H1 (cell line): ENCODE measurements at regions not wholly inside any gene's neighbourhood (a gene's known extent, or its start where the extent isn't known, plus 50 kb on each side); places are given as distances from the start of the nearest gene placed in this dataset.

ENCODE experiments used
- CTCF ChIA-PET: fragments of 300-600 bp; sonication (Branson Sonifier 250); formaldehyde crosslinking; loops from one replicate; lab custom pipeline; 2021; ENCODE audit not compliant: partially characterized antibody; lab: Charles Lee
- POLR2A ChIA-PET: fragments of 300-600 bp; sonication (Branson Sonifier 250); formaldehyde crosslinking; loops from one replicate; lab custom pipeline; 2021; ENCODE audit warnings: inconsistent platforms; ENCODE audit not compliant: partially characterized antibody; lab: Charles Lee
- DNase-seq, 2 experiments: peaks; one replicate each; pipeline versions ENCODE4 v3.0.0 to v3.0.0-alpha.2; 2010 to 2022; ENCODE audit warnings: low spot score in 2 of 2, low read depth in 1 of 2, mixed read lengths in 1 of 2
- FAIRE-seq: peaks from 2 replicates; lab custom pipeline; 2011; peaks lifted over from hg19 to GRCh38; lab: Jason Lieb, UNC
- H2AFZ ChIP-seq: 2 replicates; pipeline ENCODE4 v1.8.1; 2012; ENCODE audit warnings: low read length, inconsistent platforms
- H2AK5ac ChIP-seq: 2 replicates; pipeline ENCODE4 v1.6.1; 2013; ENCODE audit warnings: low read depth, low read length
- H2BK120ac ChIP-seq: replicated peaks from 2 replicates; pipeline ENCODE3; 2013; ENCODE audit warnings: low read depth, low read length, inconsistent platforms
- H2BK12ac ChIP-seq: 2 replicates; pipeline ENCODE4 v1.6.1; 2013; ENCODE audit warnings: low read depth, low read length
- H2BK15ac ChIP-seq: 2 replicates; pipeline ENCODE4 v1.6.1; 2013; ENCODE audit warnings: low read length
- H2BK20ac ChIP-seq: 2 replicates; pipeline ENCODE4 v1.6.1; 2013; ENCODE audit warnings: low read length
- H2BK5ac ChIP-seq: 2 replicates; pipeline ENCODE4 v1.6.1; 2013; ENCODE audit warnings: low read depth, low read length
- H3K14ac ChIP-seq: 2 replicates; pipeline ENCODE4 v1.6.1; 2013; ENCODE audit warnings: inconsistent platforms; ENCODE audit not compliant: insufficient read length
- H3K18ac ChIP-seq: 2 replicates; pipeline ENCODE4 v1.6.1; 2013; ENCODE audit warnings: low read length; ENCODE audit errors: extremely low read depth
- H3K23ac ChIP-seq: 2 replicates; pipeline ENCODE4 v1.6.1; 2013; ENCODE audit warnings: inconsistent platforms; ENCODE audit not compliant: insufficient read length
- H3K23me2 ChIP-seq: 2 replicates; pipeline ENCODE4 v1.6.1; 2013; ENCODE audit warnings: low read depth, low read length
- H3K27ac ChIP-seq: 2 replicates; pipeline ENCODE4 v1.6.1; 2011; ENCODE audit warnings: low read depth, low read length, inconsistent platforms
- H3K27me3 ChIP-seq, 4 experiments: replicated peaks in 1 of 4; 1 replicate in 1 of 4; 2 replicates in 3 of 4; pipeline versions ENCODE4 v1.6.1 to v1.8.1; 2011 to 2013; ENCODE audit warnings: low read length in 3 of 4, mild to moderate bottlenecking in 3 of 4, inconsistent platforms in 2 of 4, mixed read lengths in 2 of 4, moderate library complexity in 1 of 4; ENCODE audit not compliant: control insufficient read depth in 3 of 4, insufficient read depth in 3 of 4; ENCODE audit errors: extremely low read depth in 1 of 4
- H3K36me3 ChIP-seq, 4 experiments: 2 replicates each; pipeline versions ENCODE4 v1.6.1 to v1.8.1; 2011 to 2013; ENCODE audit warnings: mild to moderate bottlenecking in 4 of 4, low read length in 3 of 4, moderate library complexity in 2 of 4, control low read depth in 1 of 4, inconsistent platforms in 1 of 4; ENCODE audit not compliant: insufficient read depth in 4 of 4, control insufficient read depth in 2 of 4
- H3K4ac ChIP-seq: replicated peaks from 2 replicates; pipeline ENCODE3; 2013; ENCODE audit warnings: low read length, low read depth, mixed read lengths, inconsistent platforms; ENCODE audit not compliant: insufficient read length
- H3K4me1 ChIP-seq, 4 experiments: replicated peaks in 1 of 4; 1 replicate in 1 of 4; 2 replicates in 3 of 4; pipeline versions ENCODE4 v1.6.1 to v1.8.1; 2011 to 2013; ENCODE audit warnings: low read length in 3 of 4, inconsistent platforms in 2 of 4, mixed read lengths in 1 of 4; ENCODE audit not compliant: insufficient read depth in 4 of 4, control insufficient read depth in 3 of 4
- H3K4me2 ChIP-seq, 2 experiments: 2 replicates each; pipeline versions ENCODE4 v1.6.1 to v1.8.1; 2011 to 2013; ENCODE audit warnings: low read depth in 2 of 2, low read length in 2 of 2, control low read depth in 1 of 2, inconsistent platforms in 1 of 2, mild to moderate bottlenecking in 1 of 2; ENCODE audit not compliant: insufficient read depth in 1 of 2
- H3K4me3 ChIP-seq, 4 experiments: fragments of 200-600, 300-600 bp in 1 of 4; sonication (generic), shearing (Covaris generic), sonication (Bioruptor Twin) in 1 of 4; 2 replicates each; pipeline versions ENCODE4 v1.5.1 to v1.8.1; 2011 to 2016; ENCODE audit warnings: low read length in 4 of 4, low read depth in 3 of 4, control low read depth in 2 of 4, inconsistent platforms in 2 of 4, mild to moderate bottlenecking in 2 of 4, mixed read lengths in 1 of 4, moderate library complexity in 1 of 4; ENCODE audit not compliant: insufficient read depth in 2 of 4; ENCODE audit errors: extremely low read depth in 1 of 4
- H3K56ac ChIP-seq: replicated peaks from 2 replicates; pipeline ENCODE3; 2013; ENCODE audit warnings: low read depth, mild to moderate bottlenecking, mixed read lengths, low read length, inconsistent platforms; ENCODE audit not compliant: insufficient read length
- H3K79me1 ChIP-seq: 2 replicates; pipeline ENCODE4 v1.6.1; 2013; ENCODE audit warnings: low read depth, low read length, control low read depth
- H3K79me2 ChIP-seq, 2 experiments: 2 replicates each; pipeline versions ENCODE4 v1.6.1 to v1.8.1; 2012 to 2013; ENCODE audit warnings: low read length in 2 of 2, mild to moderate bottlenecking in 2 of 2, inconsistent platforms in 1 of 2; ENCODE audit not compliant: insufficient read depth in 2 of 2, control insufficient read depth in 1 of 2
- H3K9ac ChIP-seq, 4 experiments: replicated peaks in 1 of 4; 1 replicate in 1 of 4; 2 replicates in 3 of 4; pipeline versions ENCODE4 v1.6.1 to v1.8.1; 2011 to 2013; ENCODE audit warnings: low read depth in 3 of 4, low read length in 3 of 4, control low read depth in 2 of 4, mild to moderate bottlenecking in 2 of 4, moderate library complexity in 2 of 4, inconsistent platforms in 1 of 4; ENCODE audit errors: extremely low read depth in 1 of 4
- H3K9me3 ChIP-seq, 2 experiments: 2 replicates each; pipeline versions ENCODE4 v1.6.1 to v1.8.1; 2012 to 2013; ENCODE audit warnings: mild to moderate bottlenecking in 2 of 2, moderate library complexity in 2 of 2, control low read depth in 1 of 2, inconsistent platforms in 1 of 2, low read depth in 1 of 2, low read length in 1 of 2, mixed read lengths in 1 of 2; ENCODE audit not compliant: insufficient read depth in 2 of 2
- H4K20me1 ChIP-seq, 2 experiments: replicated peaks in 1 of 2; 2 replicates each; pipeline versions ENCODE3 to v1.8.1; 2011 to 2013; ENCODE audit warnings: inconsistent platforms in 2 of 2, low read length in 2 of 2, mild to moderate bottlenecking in 1 of 2; ENCODE audit not compliant: insufficient read depth in 2 of 2, control insufficient read depth in 1 of 2
- H4K5ac ChIP-seq: 2 replicates; pipeline ENCODE4 v1.6.1; 2013; ENCODE audit warnings: low read length, low read depth, mixed read lengths, inconsistent platforms; ENCODE audit not compliant: insufficient read length
- H4K8ac ChIP-seq: 2 replicates; pipeline ENCODE4 v1.8.0; 2013; ENCODE audit warnings: mild to moderate bottlenecking, moderate library complexity, low read length, inconsistent platforms; ENCODE audit not compliant: insufficient read depth; ENCODE audit errors: extremely low read depth
- H4K91ac ChIP-seq: replicated peaks from 2 replicates; pipeline ENCODE3; 2013; ENCODE audit warnings: low read length, mixed read lengths, inconsistent platforms; ENCODE audit not compliant: insufficient read length
- CEBPB ChIP-seq: IDR thresholded peaks from 2 replicates; pipeline ENCODE4 v1.6.1; 2012; ENCODE audit warnings: low read depth, low read length
- CREB1 ChIP-seq: IDR thresholded peaks from 2 replicates; pipeline ENCODE4 v1.6.1; 2012; ENCODE audit warnings: inconsistent platforms
- EZH2 ChIP-seq: fragments of 200-600 bp; sonication (generic); IDR thresholded peaks from 2 replicates; pipeline ENCODE4 v1.7.1; 2012; ENCODE audit warnings: low read depth, mild to moderate bottlenecking, moderate library complexity, low read length, inconsistent platforms; ENCODE audit not compliant: severe bottlenecking
- KDM5A ChIP-seq: fragments of 200-600 bp; IDR thresholded peaks from 2 replicates; pipeline ENCODE4 v1.7.1; 2012; ENCODE audit warnings: mild to moderate bottlenecking, low read length, inconsistent platforms, mixed read lengths
- MAX ChIP-seq: IDR thresholded peaks from 2 replicates; pipeline ENCODE4 v1.6.1; 2012; ENCODE audit warnings: inconsistent platforms
- PHF8 ChIP-seq: fragments of 200-600 bp; sonication (generic); conservative IDR thresholded peaks from 2 replicates; pipeline ENCODE4 v1.7.1; 2012; ENCODE audit warnings: low read depth, mild to moderate bottlenecking, inconsistent platforms, low read length, moderate library complexity
- POLR2AphosphoS5 ChIP-seq: IDR thresholded peaks from 2 replicates; pipeline ENCODE4 v1.6.1; 2011; ENCODE audit warnings: low read depth, low read length
- RFX5 ChIP-seq: IDR thresholded peaks from 2 replicates; pipeline ENCODE4 v1.6.1; 2011; ENCODE audit warnings: low read depth, low read length, improper control_type of control experiment, borderline replicate concordance
- RXRA ChIP-seq: IDR thresholded peaks from 2 replicates; pipeline ENCODE4 v1.6.1; 2011; ENCODE audit warnings: low read depth, mild to moderate bottlenecking, low read length, moderate library complexity; ENCODE audit not compliant: insufficient read depth
- WGBS, 2 experiments: shearing (Covaris generic) in 1 of 2; methylation state at CpG; one replicate each; pipeline versions ENCODE4 v1.1.6 to v1.1.7; 2013 to 2015; ENCODE audit warnings: low lambda C conversion rate in 2 of 2, mixed read lengths in 2 of 2, inconsistent platforms in 1 of 2, low coverage in 1 of 2, missing lambda C conversion rate in 1 of 2; ENCODE audit not compliant: insufficient replicate concordance in 2 of 2, insufficient coverage in 1 of 2, insufficient read length in 1 of 2; ENCODE audit errors: extremely low coverage in 1 of 2, missing lambda C conversion rate in 1 of 2; 5-methylcytosine and 5-hydroxymethylcytosine counted together
- TF ChIP-seq, protein P1 (sequence below): IDR thresholded peaks from 2 replicates; pipeline ENCODE4 v1.6.1; 2011; ENCODE audit warnings: low read length, improper control_type of control experiment

DNA sequence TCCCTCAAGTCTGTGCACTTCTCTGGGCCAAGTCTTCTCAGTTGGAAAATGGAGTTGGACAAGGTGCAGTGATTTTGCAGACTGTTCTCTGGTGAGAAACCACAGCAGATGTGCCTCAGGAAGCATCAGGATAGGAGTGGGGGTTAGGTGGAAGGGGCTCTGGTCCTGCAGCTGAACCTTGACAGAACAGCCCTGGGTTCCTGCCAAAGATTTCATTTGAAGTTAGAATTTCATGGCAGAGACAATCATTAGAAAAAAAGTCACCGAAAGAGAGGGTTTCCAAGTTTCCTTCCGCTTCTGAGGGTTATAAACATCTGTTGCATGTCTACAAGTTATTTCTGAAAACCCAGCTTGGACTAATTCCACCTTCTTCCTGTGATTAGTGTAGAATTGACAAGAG lies 80.4 kb upstream of the IRX3 start:
- ChIA-PET CTCF (no interaction called here), POLR2A (no interaction called here)
- H3K36me3 ChIP-seq, result no peaks in the 10 kb centered on the region
- no peaks in the 10 kb centered on the region for H3K27me3 ChIP-seq
- H2BK20ac ChIP-seq, result no peak overlapping the region
- no peak for FAIRE-seq
- no peak overlapping the region for H2AFZ ChIP-seq
- no peak overlapping the region for H3K4me2 ChIP-seq
- DNase-seq, result no peak
- no peak overlapping the region for H3K27ac ChIP-seq
- H3K4me1 ChIP-seq, result peaks cover 0 to 6% (median 2%) of the 10 kb centered on the region in 4 experiments; a peak in 3 of 7 replicates
- H2AK5ac ChIP-seq, result no peak overlapping the region
- H4K91ac ChIP-seq, result no peak overlapping the region
- no peak overlapping the region for H2BK5ac ChIP-seq
- 78% methylated on average over 2 of the region's 2 CpGs; no CpG with 5 or more reads in 1 of the 2 experiments for WGBS, 2 experiments
- H4K8ac ChIP-seq, result no peak overlapping the region
- H3K9me3 ChIP-seq, result no peaks in the 10 kb centered on the region
- H3K18ac ChIP-seq, result no peak overlapping the region
- no peak overlapping the region for H3K14ac ChIP-seq
- H4K20me1 ChIP-seq, result no peaks in the 10 kb centered on the region
- no peaks in the 10 kb centered on the region for H3K79me1 ChIP-seq
- no peak overlapping the region for H2BK12ac ChIP-seq
- H3K4ac ChIP-seq, result no peak overlapping the region
- H3K56ac ChIP-seq, result no peak overlapping the region
- no peak overlapping the region for H3K4me3 ChIP-seq
- no peak overlapping the region for H4K5ac ChIP-seq
- no peak overlapping the region for H2BK15ac ChIP-seq
- no peaks in the 10 kb centered on the region for H3K23me2 ChIP-seq
- no peak overlapping the region for H3K9ac ChIP-seq
- H3K79me2 ChIP-seq, result no peaks in the 10 kb centered on the region
- no peak overlapping the region for H3K23ac ChIP-seq
- H2BK120ac ChIP-seq, result no peak overlapping the region
- TF ChIP-seq PHF8 (no peak), EZH2 (no peak), MAX (no peak), CEBPB (no peak), POLR2AphosphoS5 (no peak), CREB1 (no peak), RFX5 (no peak), KDM5A (no peak), RXRA (no peak)
- TF ChIP-seq, protein P1, sequence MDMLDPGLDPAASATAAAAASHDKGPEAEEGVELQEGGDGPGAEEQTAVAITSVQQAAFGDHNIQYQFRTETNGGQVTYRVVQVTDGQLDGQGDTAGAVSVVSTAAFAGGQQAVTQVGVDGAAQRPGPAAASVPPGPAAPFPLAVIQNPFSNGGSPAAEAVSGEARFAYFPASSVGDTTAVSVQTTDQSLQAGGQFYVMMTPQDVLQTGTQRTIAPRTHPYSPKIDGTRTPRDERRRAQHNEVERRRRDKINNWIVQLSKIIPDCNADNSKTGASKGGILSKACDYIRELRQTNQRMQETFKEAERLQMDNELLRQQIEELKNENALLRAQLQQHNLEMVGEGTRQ, result no peak
